HG02870 (cell line): ENCODE measurements at regions not wholly inside any gene's neighbourhood (a gene's known extent, or its start where the extent isn't known, plus 50 kb on each side); places are given as distances from the start of the nearest gene placed in this dataset.
"Not testable (repeated sequence)": the region's sequence is repeated elsewhere in the genome, so short reads cannot be mapped to it uniquely, and the experiment has no call there.

ENCODE experiments used
- ATAC-seq: cut with Tn5 transposase; IDR thresholded peaks from one replicate; pipeline ENCODE4 v1.9.1; 2021; ENCODE audit warnings: mild to moderate bottlenecking, moderate library complexity; ENCODE audit not compliant: unreplicated experiment

GRCh38 chr17:77790143-77790829 is 168.2 kb upstream of the TNRC6C start:
- no peak for ATAC-seq

- no peak for ATAC-seq
These were observed 165.9 kb upstream of the TNRC6C start for GRCh38 chr17:77792626-77793025.

- ATAC-seq: no peak
These were observed 165.1 kb upstream of the TNRC6C start for GRCh38 chr17:77793146-77793970.

GRCh38 chr17:77793971-77794235 is 164.6 kb upstream of the TNRC6C start:
- no peak for ATAC-seq

- no peak for ATAC-seq
These were observed 163.7 kb upstream of the TNRC6C start for GRCh38 chr17:77794846-77795245.

GRCh38 chr17:77795685-77796084 is 162.8 kb upstream of the TNRC6C start:
- ATAC-seq: no peak

GRCh38 chr17:77796176-77796860 is 162.2 kb upstream of the TNRC6C start:
- ATAC-seq: no peak

GRCh38 chr17:77798031-77798430 is 160.5 kb upstream of the TNRC6C start:
- no peak for ATAC-seq

- no peak for ATAC-seq
These were observed 160.0 kb upstream of the TNRC6C start for GRCh38 chr17:77798481-77798880.

GRCh38 chr17:77800816-77801215 is 157.7 kb upstream of the TNRC6C start:
- ATAC-seq: no peak

GRCh38 chr17:77801545-77802332 is 156.8 kb upstream of the TNRC6C start:
- ATAC-seq: no peak

- ATAC-seq: no peak
These were observed 156.2 kb upstream of the TNRC6C start for GRCh38 chr17:77802333-77802615.

GRCh38 chr17:77802811-77803220 is 155.7 kb upstream of the TNRC6C start:
- no peak for ATAC-seq

GRCh38 chr17:77803726-77804125 is 154.8 kb upstream of the TNRC6C start:
- no peak for ATAC-seq

- ATAC-seq: no peak
These were observed 153.6 kb upstream of the TNRC6C start for GRCh38 chr17:77804796-77805426.

GRCh38 chr17:77805970-77806369 is 152.5 kb upstream of the TNRC6C start:
- not testable (repeated sequence) for ATAC-seq

- no peak for ATAC-seq
These were observed 151.3 kb upstream of the TNRC6C start for GRCh38 chr17:77807051-77807745.

GRCh38 chr17:77807746-77808441 is 150.6 kb upstream of the TNRC6C start:
- ATAC-seq: no peak

- no peak for ATAC-seq
These were observed 149.6 kb upstream of the TNRC6C start for GRCh38 chr17:77808686-77809425.
